Heart left ventricle (tissue), 16 donors: ENCODE measurements at regions not wholly inside any gene's neighbourhood (a gene's known extent, or its start where the extent isn't known, plus 50 kb on each side); places are given as distances from the start of the nearest gene placed in this dataset.

Source experiments
- ATAC-seq, 4 donors: fragments of 200-7000 bp; cut with Tn5 transposase; one replicate each; pipeline ENCODE4 v1.9.1; 2020 to 2022; ENCODE audit warnings: moderate library complexity in 4 of 4, mild to moderate bottlenecking in 3 of 4, moderate number of reproducible peaks in 1 of 4
- DNase-seq, 5 donors: peaks; one replicate each; pipeline ENCODE4 v3.0.0-alpha.2; 2020
- H3K27ac ChIP-seq, 12 donors: fragments of 200-600 bp; sonication (generic) in 4 of 12; one replicate each; pipeline versions ENCODE4 v1.5.0 to v1.8.0; 2016 to 2022; ENCODE audit warnings: mild to moderate bottlenecking in 2 of 12
- H3K27me3 ChIP-seq, 9 donors: fragments of 200-600 bp; sonication (generic) in 2 of 9; one replicate each; pipeline versions ENCODE4 v1.5.1 to v1.8.0; 2016 to 2022; ENCODE audit warnings: mild to moderate bottlenecking in 3 of 9
- H3K36me3 ChIP-seq, 9 donors: fragments of 200-600 bp; sonication (generic) in 2 of 9; one replicate each; pipeline versions ENCODE4 v1.5.0 to v1.8.0; 2018 to 2022; ENCODE audit warnings: mild to moderate bottlenecking in 2 of 9
- H3K4me1 ChIP-seq, 12 donors: fragments of 200-600 bp; sonication (generic) in 4 of 12; one replicate each; pipeline versions ENCODE4 v1.5.0 to v1.8.0; 2016 to 2022; ENCODE audit warnings: mild to moderate bottlenecking in 3 of 12
- H3K4me3 ChIP-seq, 12 donors: fragments of 200-600 bp; sonication (generic) in 4 of 12; one replicate each; pipeline versions ENCODE4 v1.5.0 to v1.8.0; 2017 to 2022; ENCODE audit warnings: mild to moderate bottlenecking in 9 of 12, moderate library complexity in 4 of 12
- H3K9me3 ChIP-seq, 12 donors: fragments of 200-600 bp; sonication (generic) in 4 of 12; one replicate each; pipeline versions ENCODE4 v1.5.0 to v1.8.0; 2016 to 2022; ENCODE audit warnings: mild to moderate bottlenecking in 1 of 12
- CTCF ChIP-seq, 12 donors: fragments of 200-600 bp; sonication (generic) in 4 of 12; IDR thresholded peaks; one replicate each; pipeline versions ENCODE4 v1.5.0 to v1.8.0; 2018 to 2022; ENCODE audit warnings: antibody characterized with exemption in 12 of 12, mild to moderate bottlenecking in 5 of 12
- POLR2A ChIP-seq, 2 donors: fragments of 450-650 bp; IDR thresholded peaks; one replicate each; pipeline ENCODE4 v1.6.1; 2017; ENCODE audit warnings: antibody characterized with exemption in 2 of 2, mild to moderate bottlenecking in 2 of 2, moderate library complexity in 2 of 2
- WGBS, 4 donors: extraction: QIAGEN DNeasy Blood & Tissue Kit in 2 of 4; methylation state at CpG; one replicate each; pipeline versions ENCODE4 v1.1.5 to v1.1.7; 2013 to 2018; 5-methylcytosine and 5-hydroxymethylcytosine counted together
- intact Hi-C, 10 donors: fragments of 100-400 bp; cut with DNase I; formaldehyde crosslinking; loops; one replicate each; pipeline versions ENCODE4 v1.11.1 to v1.14.2; 2022
- donor health status: ischemic (EF 13 %, LVEDD 7.1; RV severe dilation, severe dysfunction).
- donor health status: healthy with polysubstance abuse.
- donor health status: DM: no; HTN: yes; CAD: no.
- donor health status: DM: no; HTN: no; CAD: no.
- donor health status: ischemic (EF 25% LVEDD 6.9; RV normal size, moderate dysfunction).
- donor health status: ischemic (EF 25% LVEDD 5.7; RV mildly dilated, moderate dysfunction).
- donor health status: healthy.
- donor health status: DM: yes; HTN: yes; CAD: no.
- donor health status: ischemic (EF 35%, LVEDD 5.7; RV mildly dilated, moderate dysfunction).
- donor health status: nonischemic (EF 11% LVEDD 7.7; RV severe dilation, severe dysfunction).
- donor health status: DM: yes; HTN: yes; CAD: no.
- donor health status: PGD.
- donor health status: ischemic (EF 29% LVEDD 5.4; RV normal size, mild dysfunction).
- donor health status: nonischemic (EF 23%, LVEDD 6.1; RV moderate dilation, normal function).

GRCh38 chr2:65823511-65823910 lies 391.1 kb upstream of the SPRED2 start:
- Histone ChIP-seq H3K4me3 (no peak overlapping the region), H3K9me3 (peaks cover 0 to 10% (median 0%) of the 10 kb centered on the region in 12 donors), H3K27me3 (peaks cover 0 to 3% (median 0%) of the 10 kb centered on the region in 9 donors), H3K4me1 (no peaks in the 10 kb centered on the region), H3K36me3 (no peaks in the 10 kb centered on the region), H3K27ac (no peak overlapping the region)
- intact Hi-C loops = no loop called here
- no peak for ATAC-seq
- WGBS, 4 donors = 74 to 78% (median 78%) methylated on average over 4 of the region's 4 CpGs
- TF ChIP-seq CTCF (IDR thresholded peaks at IDR 0.05) = no peak
- no peak for TF ChIP-seq POLR2A (IDR thresholded peaks at IDR 0.05)
- no peak for DNase-seq

GRCh38 chr2:65820454-65820853 lies 388.1 kb upstream of the SPRED2 start:
- no peaks in the 10 kb centered on the region for H3K36me3 ChIP-seq
- ATAC-seq (no peak), DNase-seq (no peak)
- TF ChIP-seq CTCF (IDR thresholded peaks at IDR 0.05) = no peak
- TF ChIP-seq POLR2A (IDR thresholded peaks at IDR 0.05) = no peak
- H3K4me1 ChIP-seq = no peaks in the 10 kb centered on the region
- peaks cover 0 to 10% (median 0%) of the 10 kb centered on the region in 12 donors for H3K9me3 ChIP-seq
- no peak overlapping the region for H3K4me3 ChIP-seq
- 72 to 79% (median 74%) methylated on average over 6 of the region's 6 CpGs for WGBS, 4 donors
- H3K27ac ChIP-seq = no peak overlapping the region
- intact Hi-C loops = loop anchor here in 1 of 10 donors (1.0 kb wide), 1 partner anchor 15 kb away; no protein-coding TSS in a partner anchor
- peaks cover 0 to 3% (median 0%) of the 10 kb centered on the region in 9 donors for H3K27me3 ChIP-seq

- intact Hi-C loops = loop anchor here in 1 of 10 donors (1.0 kb wide), 1 partner anchor 15 kb away; no protein-coding TSS in a partner anchor
- no peak for ATAC-seq
These were observed 387.6 kb upstream of the SPRED2 start for GRCh38 chr2:65819963-65820362.

GRCh38 chr2:65818873-65819451 lies 386.6 kb upstream of the SPRED2 start:
- Histone ChIP-seq H3K4me1 (no peaks in the 10 kb centered on the region), H3K9me3 (peaks cover 0 to 10% (median 0%) of the 10 kb centered on the region in 12 donors), H3K27ac (no peak overlapping the region), H3K36me3 (no peaks in the 10 kb centered on the region), H3K27me3 (peaks cover 0 to 3% (median 0%) of the 10 kb centered on the region in 9 donors), H3K4me3 (no peak overlapping the region)
- intact Hi-C loops = no loop called here
- WGBS, 4 donors = 50 to 68% (median 52%) methylated on average over 3 of the region's 3 CpGs
- ATAC-seq (no peak), DNase-seq (no peak)
- TF ChIP-seq POLR2A (IDR thresholded peaks at IDR 0.05) (no peak), CTCF (IDR thresholded peaks at IDR 0.05) (no peak)

More at GRCh38 chr2:65819963-65820362, 387.6 kb upstream of the SPRED2 start:
- Histone ChIP-seq H3K4me1 (no peaks in the 10 kb centered on the region), H3K4me3 (no peak overlapping the region), H3K36me3 (no peaks in the 10 kb centered on the region), H3K9me3 (peaks cover 0 to 10% (median 0%) of the 10 kb centered on the region in 12 donors), H3K27ac (no peak overlapping the region), H3K27me3 (peaks cover 0 to 3% (median 0%) of the 10 kb centered on the region in 9 donors)
- no peak for TF ChIP-seq POLR2A (IDR thresholded peaks at IDR 0.05)
- TF ChIP-seq CTCF (IDR thresholded peaks at IDR 0.05) = no peak
- 82 to 94% (median 90%) methylated on average over 1 of the region's 1 CpG for WGBS, 4 donors
- DNase-seq = no peak
